Astrocyte of the spinal cord (primary cell): ENCODE measurements at regions not wholly inside any gene's neighbourhood (a gene's known extent, or its start where the extent isn't known, plus 50 kb on each side); places are given as distances from the start of the nearest gene placed in this dataset.
"Not testable (repeated sequence)": the region's sequence is repeated elsewhere in the genome, so short reads cannot be mapped to it uniquely, and the experiment has no call there.

Experiments
- DNase-seq: peaks from one replicate; pipeline ENCODE4 v3.0.0; 2011; ENCODE audit warnings: low read depth, low spot score
- H3K4me3 ChIP-seq: 2 replicates; pipeline ENCODE4 v1.5.1; 2011; ENCODE audit warnings: low read depth, mild to moderate bottlenecking, low read length, moderate library complexity
- in situ Hi-C: cut with HindIII; loops from 2 replicates; pipeline ENCODE4 v1.10.0; 2017; ENCODE audit warnings: low sequenced_read_pairs
- TF ChIP-seq, protein P1 (sequence below): IDR thresholded peaks from 2 replicates; pipeline ENCODE4 v1.5.1; 2012; ENCODE audit warnings: low read depth, mild to moderate bottlenecking, low read length, inconsistent platforms

DNA sequence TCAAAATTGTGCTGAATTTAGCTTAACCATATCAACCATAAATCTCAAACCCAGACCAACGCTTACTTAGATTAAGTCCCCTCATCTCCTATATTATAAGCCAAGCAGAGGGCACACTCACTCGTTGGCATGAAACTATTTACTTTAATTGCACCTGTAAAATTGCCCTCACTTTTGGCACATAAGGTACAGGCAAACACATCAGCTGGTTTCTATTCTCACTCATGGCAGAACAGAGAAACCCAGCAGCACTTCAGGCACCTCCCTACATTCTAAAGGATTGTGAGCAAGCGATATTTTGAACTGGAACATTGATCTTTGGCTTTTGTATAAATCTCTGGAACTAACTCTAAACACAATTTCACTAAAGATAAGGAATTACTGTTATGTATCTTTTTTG is 845.6 kb upstream of the CDH6 start:
- TF ChIP-seq, protein P1, sequence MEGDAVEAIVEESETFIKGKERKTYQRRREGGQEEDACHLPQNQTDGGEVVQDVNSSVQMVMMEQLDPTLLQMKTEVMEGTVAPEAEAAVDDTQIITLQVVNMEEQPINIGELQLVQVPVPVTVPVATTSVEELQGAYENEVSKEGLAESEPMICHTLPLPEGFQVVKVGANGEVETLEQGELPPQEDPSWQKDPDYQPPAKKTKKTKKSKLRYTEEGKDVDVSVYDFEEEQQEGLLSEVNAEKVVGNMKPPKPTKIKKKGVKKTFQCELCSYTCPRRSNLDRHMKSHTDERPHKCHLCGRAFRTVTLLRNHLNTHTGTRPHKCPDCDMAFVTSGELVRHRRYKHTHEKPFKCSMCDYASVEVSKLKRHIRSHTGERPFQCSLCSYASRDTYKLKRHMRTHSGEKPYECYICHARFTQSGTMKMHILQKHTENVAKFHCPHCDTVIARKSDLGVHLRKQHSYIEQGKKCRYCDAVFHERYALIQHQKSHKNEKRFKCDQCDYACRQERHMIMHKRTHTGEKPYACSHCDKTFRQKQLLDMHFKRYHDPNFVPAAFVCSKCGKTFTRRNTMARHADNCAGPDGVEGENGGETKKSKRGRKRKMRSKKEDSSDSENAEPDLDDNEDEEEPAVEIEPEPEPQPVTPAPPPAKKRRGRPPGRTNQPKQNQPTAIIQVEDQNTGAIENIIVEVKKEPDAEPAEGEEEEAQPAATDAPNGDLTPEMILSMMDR: no peak
- DNase-seq: no peak
- no peak overlapping the region for H3K4me3 ChIP-seq
- in situ Hi-C loops: no loop called here

DNA sequence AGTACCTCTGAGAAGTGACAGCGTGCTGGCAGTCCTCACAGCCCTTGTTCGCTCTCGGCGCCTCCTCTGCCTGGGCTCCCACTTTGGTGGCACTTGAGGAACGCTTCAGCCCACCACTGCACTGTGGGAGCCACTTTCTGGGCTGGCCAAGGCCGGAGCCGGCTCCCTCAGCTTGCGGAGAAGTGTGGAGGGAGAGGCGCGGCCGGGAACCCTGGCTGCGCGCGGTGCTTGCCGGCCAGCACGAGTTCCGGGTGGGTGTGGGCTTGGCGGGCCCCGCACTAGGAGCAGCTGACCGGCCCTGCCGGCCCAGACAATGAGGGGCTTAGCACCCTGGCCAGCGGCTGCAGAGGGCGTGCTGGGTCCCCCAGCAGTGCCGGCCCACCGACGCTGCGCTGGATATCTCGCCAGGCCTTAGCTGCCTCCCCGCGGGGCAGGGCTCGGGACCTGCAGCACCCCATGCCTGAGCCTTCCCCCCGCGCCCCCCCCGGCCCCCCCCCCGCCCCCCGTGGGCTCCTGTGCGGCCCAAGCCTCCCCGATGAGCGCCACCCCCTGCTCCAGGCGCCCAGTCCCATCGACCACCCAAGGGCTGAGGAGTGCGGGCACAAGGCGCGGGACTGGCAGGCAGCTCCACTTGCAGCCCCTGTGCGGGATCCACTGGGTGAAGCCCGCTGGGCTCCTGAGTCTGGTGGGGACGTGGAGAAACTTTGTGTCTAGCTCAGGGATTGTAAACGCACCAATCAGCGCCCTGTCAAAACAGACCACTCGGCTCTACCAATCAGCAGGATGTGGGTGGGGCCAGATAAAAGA is 847.7 kb upstream of the CDH6 start:
- H3K4me3 ChIP-seq, in situ Hi-C loops, DNase-seq: not testable (repeated sequence)

DNA sequence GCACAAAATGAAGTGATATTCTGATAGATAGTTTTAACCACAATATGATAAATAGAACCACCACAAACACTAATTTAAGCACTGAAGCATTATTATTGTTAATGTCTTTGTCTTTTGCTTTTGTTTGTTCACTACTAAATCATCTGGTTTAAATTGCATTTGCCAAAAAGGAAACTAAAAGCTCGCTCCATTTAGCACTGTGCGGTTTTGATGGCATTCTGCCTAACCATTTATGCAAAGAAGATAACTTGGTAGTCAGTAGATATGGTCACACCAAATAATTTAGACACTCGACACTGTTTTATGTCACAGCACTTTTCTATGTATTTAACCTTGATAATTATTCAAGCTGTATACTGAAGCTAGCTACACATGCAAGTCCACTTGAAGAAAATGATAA is 849.8 kb upstream of the CDH6 start:
- in situ Hi-C loops: no loop called here
- TF ChIP-seq, protein P1: no peak
- no peak overlapping the region for H3K4me3 ChIP-seq
- peak; percentile 31 for DNase-seq

DNA sequence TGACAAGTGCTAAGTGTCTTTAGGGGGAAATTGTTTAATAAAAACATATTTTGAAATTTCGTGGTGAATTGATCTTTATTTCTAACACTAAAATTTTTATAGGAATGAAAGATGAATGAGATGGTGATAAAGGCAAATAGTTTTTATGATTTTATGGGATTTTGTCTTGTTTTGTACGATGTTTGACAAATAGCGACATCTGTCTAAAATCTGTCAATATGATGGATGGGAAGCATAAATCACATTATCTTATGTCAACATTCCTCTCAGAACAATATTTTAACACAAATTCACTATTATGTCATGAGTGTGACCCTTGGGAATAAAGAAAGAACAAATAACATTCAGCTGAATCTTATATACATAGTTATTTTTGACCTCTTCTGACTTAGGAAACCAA is 852.0 kb upstream of the CDH6 start:
- TF ChIP-seq, protein P1: no peak
- in situ Hi-C loops: no loop called here
- no peak for DNase-seq
- H3K4me3 ChIP-seq: no peak overlapping the region

DNA sequence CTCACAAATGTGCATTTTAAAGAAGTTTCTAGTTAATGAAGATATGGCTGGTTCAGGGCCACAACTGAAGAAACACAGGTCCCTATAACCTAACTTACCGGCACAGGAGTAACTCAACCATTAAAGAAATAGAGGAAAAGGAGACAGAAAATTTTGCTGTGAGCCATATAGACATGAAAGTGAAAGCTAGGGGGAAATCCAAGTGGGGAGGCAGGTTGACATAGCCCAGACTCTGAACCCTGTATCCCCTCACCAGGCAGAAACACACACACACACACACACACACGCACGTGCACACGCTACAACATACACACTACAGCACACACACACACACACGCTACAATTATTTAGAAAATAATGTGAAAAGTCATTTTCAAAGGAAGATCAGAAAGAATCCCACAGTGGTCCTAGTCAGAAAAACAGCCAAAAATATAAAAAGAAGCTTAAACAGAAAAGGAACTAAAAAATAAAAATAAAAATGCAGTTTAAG is 856.4 kb upstream of the CDH6 start:
- DNase-seq: no peak
- TF ChIP-seq, protein P1: no peak
- no peak overlapping the region for H3K4me3 ChIP-seq
- in situ Hi-C loops: no loop called here

DNA sequence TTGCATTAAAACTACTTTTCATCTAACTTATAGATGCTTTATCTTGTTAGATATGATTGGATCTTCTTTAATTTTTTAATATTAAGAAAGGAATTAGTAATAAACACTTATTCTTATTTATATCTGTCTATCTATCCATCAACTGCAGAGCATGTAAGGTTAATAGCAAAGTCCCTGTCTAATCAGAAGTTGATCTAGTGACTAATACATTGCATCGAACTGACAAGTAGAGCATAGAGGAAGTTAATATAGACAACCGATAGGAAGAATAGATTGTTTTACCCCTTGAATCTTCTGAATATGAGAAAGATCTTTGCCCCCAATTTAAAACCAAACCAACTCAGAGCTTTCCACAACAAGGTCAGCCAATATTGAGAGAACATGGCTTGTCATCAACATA is 862.0 kb upstream of the CDH6 start:
- H3K4me3 ChIP-seq: no peak overlapping the region
- in situ Hi-C loops: no loop called here

DNA sequence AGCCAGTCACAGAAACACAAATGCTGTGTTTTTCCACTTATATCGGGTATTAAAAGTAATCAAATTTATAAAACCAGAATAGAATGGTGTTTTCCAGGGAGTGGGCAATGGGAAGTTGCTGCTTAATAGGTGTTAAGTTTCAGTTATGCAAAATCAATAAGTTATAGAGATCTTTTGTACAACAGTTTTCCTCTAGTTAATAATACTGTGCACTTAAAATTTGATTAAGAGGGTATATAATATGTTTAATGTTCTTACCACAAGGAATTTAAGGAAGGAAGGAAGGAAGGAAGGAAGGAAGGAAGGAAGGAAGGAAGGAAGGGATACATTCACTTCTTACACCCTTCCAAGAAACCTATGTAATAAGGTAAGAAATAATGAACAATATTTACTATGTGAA is 867.7 kb upstream of the CDH6 start:
- in situ Hi-C loops: no loop called here
- no peak overlapping the region for H3K4me3 ChIP-seq
- TF ChIP-seq, protein P1: no peak
- no peak for DNase-seq

More for the DNA sequence above, 862.0 kb upstream of the CDH6 start:
- no peak for DNase-seq
- TF ChIP-seq, protein P1: no peak
